ENCODE measurements at regions not wholly inside any gene's neighbourhood (a gene's known extent, or its start where the extent isn't known, plus 50 kb on each side); places are given as distances from the start of the nearest gene placed in this dataset.

- TF ChIP-seq ELF4 (IDR thresholded peaks at IDR 0.05) (no peak), PKNOX1 (IDR thresholded peaks at IDR 0.05) (no peak), FOXK2 (IDR thresholded peaks at IDR 0.05) (no peak), SUZ12 (IDR thresholded peaks at IDR 0.05) (no peak), HDGF (IDR thresholded peaks at IDR 0.05; ENCODE audit: borderline replicate concordance) (no peak), ARNT (IDR thresholded peaks at IDR 0.05) (no peak), FOXM1 (IDR thresholded peaks at IDR 0.05; ENCODE audit: borderline replicate concordance) (no peak), SP1 (IDR thresholded peaks at IDR 0.05) (no peak)
These were observed 110.6 kb downstream of the SIK1 start for GRCh38 chr21:43316156-43316845.

Measured in HEK293T (cell line).